Thyroid gland (tissue), 4 donors: ENCODE measurements at regions not wholly inside any gene's neighbourhood (a gene's known extent, or its start where the extent isn't known, plus 50 kb on each side); places are given as distances from the start of the nearest gene placed in this dataset.

Experiments used
- DNase-seq, 2 donors: peaks; one replicate each; pipeline ENCODE4 v3.0.0-alpha.2; 2019
- H3K27ac ChIP-seq, 3 donors: fragments of 200-600 bp; sonication (generic); 1 replicate in 2 of 3; 2 replicates in 1 of 3; pipeline ENCODE4 v1.5.1; 2016 to 2019; ENCODE audit warnings: mild to moderate bottlenecking in 1 of 3, moderate library complexity in 1 of 3
- H3K27me3 ChIP-seq: fragments of 200-600 bp; sonication (generic); one replicate; pipeline ENCODE4 v1.5.1; 2019
- H3K36me3 ChIP-seq, 2 donors: fragments of 200-600 bp; sonication (generic); one replicate each; pipeline ENCODE4 v1.5.1; 2016 to 2019
- H3K4me1 ChIP-seq, 2 donors: fragments of 200-600 bp; sonication (generic); one replicate each; pipeline ENCODE4 v1.5.1; 2017 to 2019
- H3K4me3 ChIP-seq, 3 donors: fragments of 200-600 bp; sonication (generic); replicated peaks in 1 of 3; 1 replicate in 2 of 3; 2 replicates in 1 of 3; pipeline ENCODE4 v1.5.1; 2016; ENCODE audit warnings: mild to moderate bottlenecking in 1 of 3
- H3K9me3 ChIP-seq: fragments of 200-600 bp; sonication (generic); one replicate; pipeline ENCODE4 v1.5.1; 2017
- POLR2A ChIP-seq, 2 donors: fragments of 450-650 bp; IDR thresholded peaks; one replicate each; pipeline ENCODE4 v1.6.1; 2017; ENCODE audit warnings: antibody characterized with exemption in 2 of 2, mild to moderate bottlenecking in 2 of 2, moderate library complexity in 1 of 2
- WGBS, 2 donors: methylation state at CpG; one replicate each; pipeline ENCODE4 v1.1.5; 2017; 5-methylcytosine and 5-hydroxymethylcytosine counted together
- intact Hi-C: fragments of 100-400 bp; cut with DNase I; formaldehyde crosslinking; loops from one replicate; pipeline ENCODE4 v1.15.1; 2023
- TF ChIP-seq, protein P1 (sequence below), 6 experiments: fragments of 200-600 bp in 3 of 6; fragments of 450-650 bp in 3 of 6; sonication (generic) in 3 of 6; IDR thresholded peaks; one replicate each; pipeline ENCODE4 v1.5.1; 2016 to 2019; ENCODE audit warnings: antibody characterized with exemption in 6 of 6, mild to moderate bottlenecking in 2 of 6, inconsistent platforms in 1 of 6, moderate library complexity in 1 of 6

DNA sequence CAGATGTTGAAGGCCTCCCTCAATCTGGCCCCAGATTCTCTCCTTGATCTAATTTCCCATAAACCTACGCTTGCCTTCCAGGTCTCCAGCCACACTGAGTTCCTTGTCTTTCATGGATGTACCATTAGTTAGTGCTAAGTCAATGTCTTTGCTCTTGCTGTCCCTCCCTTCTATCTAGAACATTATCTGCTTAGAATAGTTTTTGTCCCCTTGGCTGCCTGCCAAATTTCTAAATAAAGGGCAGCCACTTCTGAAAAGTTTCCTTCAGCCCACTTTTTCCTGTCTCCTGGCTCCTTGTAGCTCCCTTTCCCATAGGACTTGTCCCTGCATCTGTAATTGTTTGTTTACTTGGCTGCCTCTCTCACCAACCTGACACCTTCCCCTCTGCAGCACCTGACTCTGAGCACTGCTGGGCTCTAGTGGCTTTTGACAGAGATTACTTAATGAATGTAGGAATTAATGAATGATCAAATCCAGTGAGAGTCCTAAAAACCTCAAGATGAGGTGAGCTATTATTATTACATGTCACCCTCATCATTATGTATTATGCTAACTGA lies 58.3 kb downstream of the CXCL12 start:
- intact Hi-C loops, result no loop called here
- no peaks in the 10 kb centered on the region for H3K27me3 ChIP-seq

DNA sequence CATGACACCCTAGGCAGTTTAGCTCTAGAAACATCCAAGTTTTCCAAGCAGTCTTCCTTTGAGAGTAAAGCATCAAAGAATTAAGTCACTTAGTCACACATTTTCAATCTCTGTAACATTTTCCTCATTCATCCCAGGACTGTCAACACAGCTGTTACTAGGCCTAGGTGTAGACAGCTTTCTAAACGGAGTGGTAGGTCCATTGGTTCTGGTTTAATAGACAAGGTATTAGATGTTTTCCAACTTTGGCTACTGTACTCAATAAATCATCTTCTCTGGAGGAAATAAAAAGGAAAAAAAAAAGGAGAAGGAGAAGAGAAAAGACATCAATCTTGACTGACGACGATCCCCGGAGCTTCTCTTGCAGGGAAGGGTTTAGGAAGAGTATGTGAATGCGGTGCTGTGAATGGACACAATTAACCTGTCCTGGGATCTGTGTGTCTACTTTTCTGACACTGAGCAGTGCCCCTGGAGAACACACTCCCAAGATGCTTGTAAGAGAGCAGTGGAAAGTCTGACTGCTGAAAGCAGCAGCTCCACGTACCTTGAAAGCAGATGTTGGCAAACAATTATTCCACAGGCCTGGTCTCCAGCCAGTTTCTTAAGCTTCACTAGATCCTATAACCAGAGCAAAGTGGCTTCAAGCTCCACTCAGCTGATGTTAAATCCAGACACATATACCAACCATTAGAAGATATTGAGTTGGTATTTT lies 59.1 kb downstream of the CXCL12 start:
- intact Hi-C loops, result no loop called here
- WGBS, 2 donors, result 87 to 88% methylated on average over 6 of the region's 6 CpGs
- Histone ChIP-seq H3K27me3 (no peaks in the 10 kb centered on the region), H3K4me1 (no peaks in the 10 kb centered on the region), H3K9me3 (no peaks in the 10 kb centered on the region), H3K4me3 (no peak overlapping the region), H3K27ac (no peak overlapping the region), H3K36me3 (no peaks in the 10 kb centered on the region)
- DNase-seq, result no peak
- no peak for TF ChIP-seq POLR2A (IDR thresholded peaks at IDR 0.05)
- TF ChIP-seq, protein P1, sequence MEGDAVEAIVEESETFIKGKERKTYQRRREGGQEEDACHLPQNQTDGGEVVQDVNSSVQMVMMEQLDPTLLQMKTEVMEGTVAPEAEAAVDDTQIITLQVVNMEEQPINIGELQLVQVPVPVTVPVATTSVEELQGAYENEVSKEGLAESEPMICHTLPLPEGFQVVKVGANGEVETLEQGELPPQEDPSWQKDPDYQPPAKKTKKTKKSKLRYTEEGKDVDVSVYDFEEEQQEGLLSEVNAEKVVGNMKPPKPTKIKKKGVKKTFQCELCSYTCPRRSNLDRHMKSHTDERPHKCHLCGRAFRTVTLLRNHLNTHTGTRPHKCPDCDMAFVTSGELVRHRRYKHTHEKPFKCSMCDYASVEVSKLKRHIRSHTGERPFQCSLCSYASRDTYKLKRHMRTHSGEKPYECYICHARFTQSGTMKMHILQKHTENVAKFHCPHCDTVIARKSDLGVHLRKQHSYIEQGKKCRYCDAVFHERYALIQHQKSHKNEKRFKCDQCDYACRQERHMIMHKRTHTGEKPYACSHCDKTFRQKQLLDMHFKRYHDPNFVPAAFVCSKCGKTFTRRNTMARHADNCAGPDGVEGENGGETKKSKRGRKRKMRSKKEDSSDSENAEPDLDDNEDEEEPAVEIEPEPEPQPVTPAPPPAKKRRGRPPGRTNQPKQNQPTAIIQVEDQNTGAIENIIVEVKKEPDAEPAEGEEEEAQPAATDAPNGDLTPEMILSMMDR (IDR thresholded peaks at IDR 0.05), result no peak

More for the DNA sequence above, 58.3 kb downstream of the CXCL12 start:
- no peak overlapping the region for H3K4me3 ChIP-seq
- no peaks in the 10 kb centered on the region for H3K9me3 ChIP-seq
- no peak for TF ChIP-seq POLR2A (IDR thresholded peaks at IDR 0.05)
- TF ChIP-seq, protein P1 (IDR thresholded peaks at IDR 0.05), result no peak
- DNase-seq, result no peak
- H3K4me1 ChIP-seq, result no peaks in the 10 kb centered on the region
- no peak overlapping the region for H3K27ac ChIP-seq
- no peaks in the 10 kb centered on the region for H3K36me3 ChIP-seq
- 91 to 97% methylated on average over 1 of the region's 1 CpG for WGBS, 2 donors

DNA sequence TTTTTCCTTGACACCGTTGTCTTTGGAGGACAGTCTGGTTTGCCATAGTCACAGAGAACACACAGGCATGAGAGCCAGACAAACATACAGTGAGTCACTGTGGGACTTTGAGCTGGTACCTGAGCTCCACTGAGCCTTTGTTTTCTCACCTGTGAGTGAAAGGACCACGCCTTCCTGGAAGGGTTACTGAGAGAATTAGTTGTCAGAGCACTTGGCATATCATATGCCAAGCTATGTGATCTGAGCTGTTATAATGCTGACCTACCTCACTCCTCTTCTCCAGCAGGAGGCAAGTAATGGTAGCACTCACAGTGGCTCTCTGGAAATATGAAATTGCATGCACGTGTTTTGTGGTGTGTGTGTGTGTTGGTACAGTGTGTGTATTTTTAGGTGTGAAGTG lies 59.7 kb downstream of the CXCL12 start:
- TF ChIP-seq POLR2A (IDR thresholded peaks at IDR 0.05), result no peak
- TF ChIP-seq, protein P1 (IDR thresholded peaks at IDR 0.05), result no peak
- DNase-seq, result no peak
- H3K4me3 ChIP-seq, result no peak overlapping the region
- intact Hi-C loops, result no loop called here
- H3K9me3 ChIP-seq, result no peaks in the 10 kb centered on the region
- no peaks in the 10 kb centered on the region for H3K27me3 ChIP-seq
- no peaks in the 10 kb centered on the region for H3K4me1 ChIP-seq
- no peaks in the 10 kb centered on the region for H3K36me3 ChIP-seq
- no peak overlapping the region for H3K27ac ChIP-seq
- WGBS, 2 donors, result 80 to 82% methylated on average over 3 of the region's 3 CpGs

DNA sequence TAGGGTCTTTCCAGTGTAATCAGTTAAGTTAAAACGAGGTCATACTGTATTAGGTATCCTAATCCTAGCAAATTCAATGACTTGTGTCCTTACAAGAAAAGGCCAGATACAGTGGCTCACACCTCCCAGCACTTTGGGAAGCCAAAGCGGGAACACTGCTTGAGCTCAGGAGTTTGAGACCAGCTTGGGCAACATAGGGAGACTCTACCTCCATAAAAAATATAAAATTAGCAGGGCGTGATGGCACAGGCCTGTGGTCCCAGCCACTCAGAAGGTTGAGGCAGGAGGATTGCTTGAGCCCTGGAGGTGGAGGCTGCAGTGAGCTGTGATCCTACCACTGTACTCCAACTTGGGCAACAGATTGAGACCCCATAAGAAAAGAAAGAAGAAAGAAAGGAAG lies 61.1 kb downstream of the CXCL12 start:
- no peaks in the 10 kb centered on the region for H3K4me1 ChIP-seq
- 94 to 99% methylated on average over 3 of the region's 3 CpGs for WGBS, 2 donors
- H3K9me3 ChIP-seq, result no peaks in the 10 kb centered on the region
- H3K4me3 ChIP-seq, result no peak overlapping the region
- TF ChIP-seq, protein P1 (IDR thresholded peaks at IDR 0.05), result no peak
- no peak for TF ChIP-seq POLR2A (IDR thresholded peaks at IDR 0.05)
- intact Hi-C loops, result no loop called here
- no peak overlapping the region for H3K27ac ChIP-seq
- DNase-seq, result no peak
- no peaks in the 10 kb centered on the region for H3K27me3 ChIP-seq
- no peaks in the 10 kb centered on the region for H3K36me3 ChIP-seq

DNA sequence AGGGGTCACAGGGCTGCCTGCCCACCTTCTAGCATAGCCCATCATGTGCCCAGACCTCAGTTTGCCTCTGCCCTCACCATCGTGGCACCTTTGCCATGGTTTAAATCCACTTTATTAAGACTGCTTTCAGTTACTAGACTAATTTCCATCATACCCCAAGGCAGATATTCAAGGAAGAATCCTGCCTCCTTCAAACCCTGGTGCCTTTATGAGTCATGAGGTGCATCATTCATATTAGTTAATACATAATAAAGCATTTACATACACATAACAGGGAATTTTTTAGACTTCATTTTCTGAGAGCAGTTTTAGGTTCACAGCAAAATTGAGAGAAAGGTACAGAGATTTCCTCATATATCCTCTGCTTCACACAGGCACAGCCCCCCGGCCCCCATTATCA lies 62.8 kb downstream of the CXCL12 start:
- Histone ChIP-seq H3K36me3 (no peaks in the 10 kb centered on the region), H3K27me3 (no peaks in the 10 kb centered on the region), H3K9me3 (no peaks in the 10 kb centered on the region), H3K4me1 (no peaks in the 10 kb centered on the region), H3K27ac (no peak overlapping the region), H3K4me3 (no peak overlapping the region)
- 88 to 97% methylated on average over 2 of the region's 2 CpGs for WGBS, 2 donors
- intact Hi-C loops, result no loop called here
- TF ChIP-seq, protein P1 (IDR thresholded peaks at IDR 0.05), result no peak
- TF ChIP-seq POLR2A (IDR thresholded peaks at IDR 0.05), result no peak
- DNase-seq, result no peak
